WI38 (cell line): ENCODE measurements at regions not wholly inside any gene's neighbourhood (a gene's known extent, or its start where the extent isn't known, plus 50 kb on each side); places are given as distances from the start of the nearest gene placed in this dataset.

ENCODE experiments used
- H3K4me3 ChIP-seq: 2 replicates; pipeline ENCODE4 v1.5.1; 2011; ENCODE audit warnings: low read depth, mild to moderate bottlenecking, control low read depth, low read length
- CTCF ChIP-seq: IDR thresholded peaks from 2 replicates; pipeline ENCODE4 v1.5.1; 2012; ENCODE audit warnings: low read depth, mild to moderate bottlenecking, control low read depth, low read length

DNA sequence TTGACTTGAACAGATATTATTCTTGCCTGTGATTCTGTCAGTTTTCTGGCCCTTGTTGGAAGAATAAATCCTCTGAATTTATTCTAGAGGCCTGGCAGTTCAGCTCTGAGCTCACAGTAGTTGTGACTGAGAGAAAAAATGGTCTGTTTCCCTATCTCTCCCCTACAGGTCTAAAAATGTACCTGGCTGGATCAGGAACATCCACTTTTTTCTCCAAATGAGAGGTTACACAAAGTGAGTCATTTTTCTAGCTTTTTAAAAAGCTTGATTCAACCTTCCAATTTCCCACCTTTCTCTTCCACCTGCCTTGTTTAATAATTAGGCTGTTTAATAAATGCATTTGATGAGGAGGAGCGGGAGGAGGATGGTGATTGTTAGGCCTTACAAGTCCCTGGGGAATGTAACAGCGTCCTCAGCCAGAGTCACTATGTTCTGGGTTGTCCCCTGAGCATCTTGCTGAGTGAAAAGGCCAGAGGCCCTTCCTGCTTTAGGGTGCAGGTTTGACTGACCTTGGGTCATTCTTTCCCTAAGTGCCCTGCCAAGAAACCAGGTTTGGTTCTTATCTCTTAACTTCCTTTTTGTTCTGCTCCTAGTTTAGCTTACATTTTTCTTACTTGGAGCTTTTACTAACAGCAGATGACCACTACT, 91.7 kb upstream of the FUT8 start:
- no peak overlapping the region for H3K4me3 ChIP-seq
- no peak for TF ChIP-seq CTCF

DNA sequence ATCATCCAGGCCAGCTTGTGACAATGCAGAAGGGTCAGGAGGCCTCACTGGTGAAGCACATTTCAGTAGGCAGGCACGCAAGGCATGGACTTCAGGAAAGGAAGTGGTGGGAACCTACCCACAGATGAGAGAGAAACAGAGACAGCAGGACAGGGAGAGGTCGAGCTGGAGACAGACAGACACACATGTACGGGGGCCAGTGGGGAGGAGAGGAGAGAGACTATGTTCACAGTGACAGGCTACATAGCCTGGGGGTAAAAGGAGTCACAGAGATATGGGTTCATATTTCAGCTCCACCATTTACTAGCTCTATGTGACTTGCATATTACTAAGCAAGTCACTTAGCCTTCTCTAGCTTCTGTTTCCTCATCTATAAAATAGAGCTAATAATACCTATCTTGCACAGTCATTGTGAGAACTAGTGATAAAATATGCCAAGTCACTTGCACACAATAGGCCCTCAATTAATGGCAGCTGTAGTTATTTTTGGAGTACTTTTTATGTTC, 91.1 kb upstream of the FUT8 start:
- no peak for TF ChIP-seq CTCF
- no peak overlapping the region for H3K4me3 ChIP-seq

GRCh38 chr14:65329481-65329880, 83.0 kb upstream of the FUT8 start:
- no peak overlapping the region for H3K4me3 ChIP-seq
- no peak for TF ChIP-seq CTCF

DNA sequence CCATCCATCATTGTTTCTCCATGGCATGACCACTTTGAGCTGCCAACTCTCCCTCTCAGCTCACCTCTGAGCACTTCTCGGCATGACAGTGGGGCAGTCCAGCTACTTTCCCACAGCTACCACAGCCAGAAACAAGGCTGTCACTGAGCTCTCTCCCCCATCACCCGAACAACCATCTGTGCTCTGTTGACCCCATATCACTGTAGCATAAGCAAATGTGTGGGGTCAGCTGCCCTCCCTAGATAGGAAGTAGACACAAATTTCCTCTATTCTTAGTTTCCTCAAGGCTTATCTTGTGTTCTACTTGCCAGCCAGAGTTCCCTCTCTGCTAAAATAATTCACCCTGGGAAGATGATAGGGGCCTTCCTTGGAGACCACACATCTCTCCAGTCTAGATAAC, 82.6 kb upstream of the FUT8 start:
- TF ChIP-seq CTCF = no peak

DNA sequence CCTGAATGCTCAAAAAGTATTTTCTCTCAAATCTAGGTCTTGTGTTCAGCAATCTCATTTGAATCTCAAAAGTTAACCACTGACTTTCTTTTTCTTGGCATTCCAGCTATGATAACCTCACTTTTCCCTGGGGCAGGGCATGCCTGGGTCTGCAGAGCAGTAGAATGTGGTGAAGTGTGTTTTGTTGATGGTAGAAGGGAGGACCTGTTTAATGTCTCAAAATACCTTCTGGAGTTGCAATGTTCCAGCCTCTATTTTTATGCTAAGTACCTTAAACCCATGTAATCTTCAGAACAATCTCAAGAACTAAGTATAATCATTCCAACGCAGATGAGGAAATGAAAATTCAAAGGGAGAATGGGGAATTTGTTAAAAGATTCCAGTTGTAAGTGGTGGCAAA, 82.1 kb upstream of the FUT8 start:
- H3K4me3 ChIP-seq = no peak overlapping the region
- no peak for TF ChIP-seq CTCF

More for the DNA sequence above, 82.6 kb upstream of the FUT8 start:
- no peak overlapping the region for H3K4me3 ChIP-seq

- no peak for TF ChIP-seq CTCF
Measured at GRCh38 chr14:65331652-65332051, 80.9 kb upstream of the FUT8 start.

DNA sequence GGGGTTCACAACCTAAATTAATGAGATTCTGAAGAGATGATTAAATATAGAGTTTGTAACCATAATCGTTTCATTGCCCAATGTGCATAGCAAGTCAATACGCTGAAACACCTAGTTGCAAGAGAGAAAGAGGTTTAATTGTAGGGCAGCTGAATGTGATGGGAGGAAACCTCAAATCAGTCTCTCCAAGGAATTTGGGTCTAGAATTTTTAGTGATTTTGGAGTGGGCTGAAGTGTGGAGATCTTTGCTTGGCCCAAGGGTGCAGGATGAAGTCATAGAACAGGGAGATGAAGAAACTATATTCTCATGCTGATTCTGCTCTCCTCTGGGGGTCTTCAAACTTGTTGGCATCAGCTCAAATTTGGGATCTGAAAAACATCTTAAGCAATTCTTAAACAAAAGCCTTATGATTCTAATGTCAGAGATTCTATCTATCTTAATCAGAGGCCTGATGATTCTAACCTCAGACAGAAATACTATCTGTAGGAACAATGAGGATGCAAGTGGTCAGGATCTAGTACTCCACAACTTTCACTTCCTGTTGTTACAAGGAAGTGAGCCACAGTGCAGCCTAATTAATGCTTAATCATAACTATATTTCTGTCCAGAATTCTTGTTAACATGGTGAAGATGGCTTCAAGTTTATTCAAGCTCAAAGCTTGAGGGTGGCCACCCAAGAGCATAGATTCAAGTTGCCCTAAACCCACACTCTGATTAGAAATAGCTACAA, 80.2 kb upstream of the FUT8 start:
- no peak overlapping the region for H3K4me3 ChIP-seq
- TF ChIP-seq CTCF = no peak

More at GRCh38 chr14:65331652-65332051, 80.9 kb upstream of the FUT8 start:
- H3K4me3 ChIP-seq = no peak overlapping the region
